SK-N-SH (cell line): ENCODE measurements at regions not wholly inside any gene's neighbourhood (a gene's known extent, or its start where the extent isn't known, plus 50 kb on each side); places are given as distances from the start of the nearest gene placed in this dataset.

Experiments
- CTCF ChIA-PET: fragments of 300-600, 350-600 bp; formaldehyde crosslinking; extraction: SDS; loops from one replicate; lab custom pipeline; 2021; lab: Yijun Ruan, JAX
- POLR2A ChIA-PET: fragments of 350-600 bp; sonication (Branson Sonifier 250); formaldehyde crosslinking; extraction: SDS; loops from one replicate; lab custom pipeline; 2020; ENCODE audit warnings: antibody characterized with exemption, inconsistent platforms; lab: Yijun Ruan, JAX
- DNase-seq: peaks from one replicate; pipeline ENCODE4 v3.0.0; 2012
- H2AFZ ChIP-seq: fragments of 200-600 bp; sonication (generic); 2 replicates; pipeline ENCODE4 v1.8.1; 2016; ENCODE audit warnings: antibody characterized with exemption, mild to moderate bottlenecking, low read depth
- H3F3A ChIP-seq: fragments of 200-600 bp; sonication (generic); replicated peaks from 2 replicates; pipeline ENCODE3; 2016; ENCODE audit warnings: antibody characterized with exemption, mild to moderate bottlenecking; ENCODE audit not compliant: insufficient read depth
- H3K27ac ChIP-seq, 2 experiments: fragments of 200-500 bp in 1 of 2; fragments of 200-600 bp in 1 of 2; sonication (Bioruptor generic) in 1 of 2; sonication (generic), shearing (Covaris generic) in 1 of 2; 2 replicates each; pipeline versions ENCODE4 v1.5.1 to v1.6.1; 2014 to 2016; ENCODE audit warnings: low read depth in 2 of 2, inconsistent platforms in 1 of 2, low read length in 1 of 2, mild to moderate bottlenecking in 1 of 2, mixed read lengths in 1 of 2
- H3K27me3 ChIP-seq: fragments of 200-600 bp; sonication (generic), shearing (Covaris generic); 2 replicates; pipeline ENCODE4 v1.6.1; 2016; ENCODE audit warnings: mixed run types; ENCODE audit not compliant: insufficient read depth
- H3K36me3 ChIP-seq, 2 experiments: fragments of 200-500 bp in 1 of 2; fragments of 200-600 bp in 1 of 2; sonication (Bioruptor generic) in 1 of 2; sonication (generic) in 1 of 2; replicated peaks in 1 of 2; 2 replicates each; pipeline versions ENCODE3 to v1.5.1; 2014 to 2016; ENCODE audit warnings: low read length in 1 of 2, mild to moderate bottlenecking in 1 of 2; ENCODE audit not compliant: insufficient read depth in 2 of 2, control insufficient read depth in 1 of 2
- H3K4me1 ChIP-seq, 2 experiments: fragments of 200-500 bp in 1 of 2; fragments of 200-600 bp in 1 of 2; sonication (Bioruptor generic) in 1 of 2; sonication (generic), shearing (Covaris generic) in 1 of 2; 2 replicates each; pipeline versions ENCODE4 v1.5.1 to v1.6.1; 2014 to 2016; ENCODE audit warnings: low read depth in 1 of 2, low read length in 1 of 2, mixed run types in 1 of 2; ENCODE audit not compliant: insufficient read depth in 2 of 2, control insufficient read depth in 1 of 2
- H3K4me2 ChIP-seq: fragments of 200-600 bp; sonication (generic), shearing (Covaris generic); 2 replicates; pipeline ENCODE4 v1.6.1; 2017; ENCODE audit warnings: mixed run types
- H3K4me3 ChIP-seq, 2 experiments: fragments of 200-500 bp in 1 of 2; fragments of 200-600 bp in 1 of 2; sonication (Bioruptor generic) in 1 of 2; sonication (generic), shearing (Covaris generic) in 1 of 2; 2 replicates each; pipeline versions ENCODE4 v1.5.1 to v1.8.1; 2014 to 2016; ENCODE audit warnings: low read depth in 2 of 2, inconsistent platforms in 1 of 2, low read length in 1 of 2, mild to moderate bottlenecking in 1 of 2, mixed read lengths in 1 of 2, moderate library complexity in 1 of 2
- H3K79me2 ChIP-seq: fragments of 200-600 bp; sonication (generic); 2 replicates; pipeline ENCODE4 v1.8.1; 2017; ENCODE audit warnings: mild to moderate bottlenecking; ENCODE audit not compliant: insufficient read depth
- H3K9ac ChIP-seq: fragments of 200-600 bp; sonication (generic); 2 replicates; pipeline ENCODE4 v1.6.1; 2017; ENCODE audit warnings: mixed run types
- H3K9me2 ChIP-seq: fragments of 200-600 bp; sonication (generic); 2 replicates; pipeline ENCODE4 v1.6.1; 2017; ENCODE audit warnings: mixed run types
- H3K9me3 ChIP-seq: fragments of 200-600 bp; sonication (generic); 2 replicates; pipeline ENCODE4 v1.6.1; 2017; ENCODE audit warnings: mixed run types, mild to moderate bottlenecking, moderate library complexity
- H4K20me1 ChIP-seq: fragments of 200-600 bp; sonication (generic); 2 replicates; pipeline ENCODE4 v1.6.1; 2017; ENCODE audit warnings: mild to moderate bottlenecking, mixed run types; ENCODE audit not compliant: insufficient read depth
- FOSL2 ChIP-seq: IDR thresholded peaks from 2 replicates; pipeline ENCODE4 v1.4.0; 2012; ENCODE audit warnings: low read depth, mild to moderate bottlenecking, moderate library complexity, borderline replicate concordance
- GATA2 ChIP-seq: sonication (generic); formaldehyde crosslinking; IDR thresholded peaks from 2 replicates; pipeline ENCODE4 v1.5.0; 2020; ENCODE audit warnings: mild to moderate bottlenecking, missing genetic modification reagents
- IRF3 ChIP-seq: fragments of 150-350 bp; IDR thresholded peaks from 2 replicates; pipeline ENCODE4 v1.6.1; 2016; ENCODE audit warnings: mild to moderate bottlenecking, low read depth, low read length
- JUND ChIP-seq: IDR thresholded peaks from 2 replicates; pipeline ENCODE4 v1.4.0; 2012
- MXI1 ChIP-seq: IDR thresholded peaks from 2 replicates; pipeline ENCODE4 v1.6.1; 2012; ENCODE audit warnings: mild to moderate bottlenecking, low read depth, low read length, improper control_type of control experiment
- NFIC ChIP-seq: IDR thresholded peaks from 2 replicates; pipeline ENCODE4 v1.4.0; 2012; ENCODE audit warnings: borderline replicate concordance
- RAD21 ChIP-seq: IDR thresholded peaks from 2 replicates; pipeline ENCODE4 v1.6.1; 2012; ENCODE audit warnings: mild to moderate bottlenecking, low read length
- RCOR1 ChIP-seq: fragments of 150-350 bp; IDR thresholded peaks from 2 replicates; pipeline ENCODE4 v1.6.1; 2017; ENCODE audit warnings: antibody characterized with exemption, low read length
- RXRA ChIP-seq: IDR thresholded peaks from 2 replicates; pipeline ENCODE4 v1.4.0; 2012; ENCODE audit warnings: low read depth, mild to moderate bottlenecking, borderline replicate concordance
- SIN3A ChIP-seq: IDR thresholded peaks from 2 replicates; pipeline ENCODE4 v1.6.1; 2012; ENCODE audit warnings: low read depth, mild to moderate bottlenecking, low read length, moderate library complexity, borderline replicate concordance
- TEAD4 ChIP-seq: IDR thresholded peaks from 2 replicates; pipeline ENCODE4 v1.4.0; 2012; ENCODE audit warnings: mild to moderate bottlenecking, borderline replicate concordance; ENCODE audit not compliant: insufficient read depth
- USF1 ChIP-seq: IDR thresholded peaks from 2 replicates; pipeline ENCODE4 v1.4.0; 2012; ENCODE audit warnings: low read depth, borderline replicate concordance
- YY1 ChIP-seq: IDR thresholded peaks from 2 replicates; pipeline ENCODE4 v1.4.0; 2012; ENCODE audit warnings: low read depth, mild to moderate bottlenecking
- WGBS: methylation state at CpG from one replicate; pipeline ENCODE4 v1.1.6; 2017; ENCODE audit warnings: low lambda C conversion rate; 5-methylcytosine and 5-hydroxymethylcytosine counted together
- TF ChIP-seq, protein P1 (sequence below): IDR thresholded peaks from 2 replicates; pipeline ENCODE4 v1.6.1; 2012; ENCODE audit warnings: mild to moderate bottlenecking, low read depth, low read length, moderate library complexity
- TF ChIP-seq, protein P2 (sequence below): fragments of 200-600 bp; sonication (generic); IDR thresholded peaks from 2 replicates; pipeline ENCODE4 v1.6.1; 2017; ENCODE audit warnings: antibody characterized with exemption, mild to moderate bottlenecking, moderate library complexity
- TF ChIP-seq, protein P3 (sequence below): IDR thresholded peaks from 2 replicates; pipeline ENCODE4; 2012

DNA sequence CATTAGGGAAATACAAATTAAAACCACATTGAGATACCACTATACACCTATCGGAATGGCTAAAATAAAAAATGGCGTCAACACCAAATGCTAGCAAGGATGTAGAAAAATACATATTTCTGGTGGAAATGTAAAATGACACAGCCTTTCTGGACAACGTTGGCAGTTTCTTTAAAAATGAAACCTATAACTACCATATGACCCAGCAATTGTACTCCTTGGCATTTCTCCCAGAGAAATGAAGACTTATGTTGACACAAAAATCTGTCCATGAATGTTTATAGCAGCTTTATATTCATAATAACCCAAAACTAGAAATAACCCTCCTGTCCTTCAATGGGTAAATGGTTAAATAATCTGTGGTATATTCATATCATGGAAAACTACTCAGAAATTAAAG is 188.7 kb upstream of the RAD23B start (continued):
- no peak for TF ChIP-seq RXRA
- no peak for TF ChIP-seq RCOR1
- TF ChIP-seq FOSL2: no peak
- TF ChIP-seq TEAD4: no peak
- no peak for TF ChIP-seq RAD21
- TF ChIP-seq, protein P1, sequence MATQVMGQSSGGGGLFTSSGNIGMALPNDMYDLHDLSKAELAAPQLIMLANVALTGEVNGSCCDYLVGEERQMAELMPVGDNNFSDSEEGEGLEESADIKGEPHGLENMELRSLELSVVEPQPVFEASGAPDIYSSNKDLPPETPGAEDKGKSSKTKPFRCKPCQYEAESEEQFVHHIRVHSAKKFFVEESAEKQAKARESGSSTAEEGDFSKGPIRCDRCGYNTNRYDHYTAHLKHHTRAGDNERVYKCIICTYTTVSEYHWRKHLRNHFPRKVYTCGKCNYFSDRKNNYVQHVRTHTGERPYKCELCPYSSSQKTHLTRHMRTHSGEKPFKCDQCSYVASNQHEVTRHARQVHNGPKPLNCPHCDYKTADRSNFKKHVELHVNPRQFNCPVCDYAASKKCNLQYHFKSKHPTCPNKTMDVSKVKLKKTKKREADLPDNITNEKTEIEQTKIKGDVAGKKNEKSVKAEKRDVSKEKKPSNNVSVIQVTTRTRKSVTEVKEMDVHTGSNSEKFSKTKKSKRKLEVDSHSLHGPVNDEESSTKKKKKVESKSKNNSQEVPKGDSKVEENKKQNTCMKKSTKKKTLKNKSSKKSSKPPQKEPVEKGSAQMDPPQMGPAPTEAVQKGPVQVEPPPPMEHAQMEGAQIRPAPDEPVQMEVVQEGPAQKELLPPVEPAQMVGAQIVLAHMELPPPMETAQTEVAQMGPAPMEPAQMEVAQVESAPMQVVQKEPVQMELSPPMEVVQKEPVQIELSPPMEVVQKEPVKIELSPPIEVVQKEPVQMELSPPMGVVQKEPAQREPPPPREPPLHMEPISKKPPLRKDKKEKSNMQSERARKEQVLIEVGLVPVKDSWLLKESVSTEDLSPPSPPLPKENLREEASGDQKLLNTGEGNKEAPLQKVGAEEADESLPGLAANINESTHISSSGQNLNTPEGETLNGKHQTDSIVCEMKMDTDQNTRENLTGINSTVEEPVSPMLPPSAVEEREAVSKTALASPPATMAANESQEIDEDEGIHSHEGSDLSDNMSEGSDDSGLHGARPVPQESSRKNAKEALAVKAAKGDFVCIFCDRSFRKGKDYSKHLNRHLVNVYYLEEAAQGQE: no peak
- no peak for TF ChIP-seq YY1
- TF ChIP-seq NFIC: no peak

GRCh38 chr9:107100591-107100990 is 182.5 kb upstream of the RAD23B start:
- CTCF ChIA-PET: no interaction called here
- Histone ChIP-seq H3K9ac (no peak overlapping the region), H4K20me1 (no peaks in the 10 kb centered on the region), H3K4me1 (peaks cover 0 to 5% of the 10 kb centered on the region in 2 experiments; a peak in 1 of 4 replicates), H2AFZ (no peak overlapping the region), H3K9me2 (no peaks in the 10 kb centered on the region), H3K27me3 (no peaks in the 10 kb centered on the region), H3K4me3 (no peak overlapping the region), H3K36me3 (no peaks in the 10 kb centered on the region), H3K79me2 (no peaks in the 10 kb centered on the region), H3F3A (no peaks in the 10 kb centered on the region), H3K27ac (no peak overlapping the region), H3K4me2 (no peak overlapping the region), H3K9me3 (no peaks in the 10 kb centered on the region)
- no peak for DNase-seq
- 52% methylated on average over 5 of the region's 7 CpGs for WGBS
- POLR2A ChIA-PET: no interaction called here
- TF ChIP-seq, protein P2, sequence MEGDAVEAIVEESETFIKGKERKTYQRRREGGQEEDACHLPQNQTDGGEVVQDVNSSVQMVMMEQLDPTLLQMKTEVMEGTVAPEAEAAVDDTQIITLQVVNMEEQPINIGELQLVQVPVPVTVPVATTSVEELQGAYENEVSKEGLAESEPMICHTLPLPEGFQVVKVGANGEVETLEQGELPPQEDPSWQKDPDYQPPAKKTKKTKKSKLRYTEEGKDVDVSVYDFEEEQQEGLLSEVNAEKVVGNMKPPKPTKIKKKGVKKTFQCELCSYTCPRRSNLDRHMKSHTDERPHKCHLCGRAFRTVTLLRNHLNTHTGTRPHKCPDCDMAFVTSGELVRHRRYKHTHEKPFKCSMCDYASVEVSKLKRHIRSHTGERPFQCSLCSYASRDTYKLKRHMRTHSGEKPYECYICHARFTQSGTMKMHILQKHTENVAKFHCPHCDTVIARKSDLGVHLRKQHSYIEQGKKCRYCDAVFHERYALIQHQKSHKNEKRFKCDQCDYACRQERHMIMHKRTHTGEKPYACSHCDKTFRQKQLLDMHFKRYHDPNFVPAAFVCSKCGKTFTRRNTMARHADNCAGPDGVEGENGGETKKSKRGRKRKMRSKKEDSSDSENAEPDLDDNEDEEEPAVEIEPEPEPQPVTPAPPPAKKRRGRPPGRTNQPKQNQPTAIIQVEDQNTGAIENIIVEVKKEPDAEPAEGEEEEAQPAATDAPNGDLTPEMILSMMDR: no peak
- no peak for TF ChIP-seq TEAD4
- TF ChIP-seq, protein P3, sequence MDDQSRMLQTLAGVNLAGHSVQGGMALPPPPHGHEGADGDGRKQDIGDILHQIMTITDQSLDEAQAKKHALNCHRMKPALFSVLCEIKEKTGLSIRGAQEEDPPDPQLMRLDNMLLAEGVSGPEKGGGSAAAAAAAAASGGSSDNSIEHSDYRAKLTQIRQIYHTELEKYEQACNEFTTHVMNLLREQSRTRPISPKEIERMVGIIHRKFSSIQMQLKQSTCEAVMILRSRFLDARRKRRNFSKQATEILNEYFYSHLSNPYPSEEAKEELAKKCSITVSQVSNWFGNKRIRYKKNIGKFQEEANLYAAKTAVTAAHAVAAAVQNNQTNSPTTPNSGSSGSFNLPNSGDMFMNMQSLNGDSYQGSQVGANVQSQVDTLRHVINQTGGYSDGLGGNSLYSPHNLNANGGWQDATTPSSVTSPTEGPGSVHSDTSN: no peak
- TF ChIP-seq, protein P1: no peak
- TF ChIP-seq JUND: no peak
- TF ChIP-seq USF1: no peak
- TF ChIP-seq MXI1: no peak
- no peak for TF ChIP-seq FOSL2
- TF ChIP-seq GATA2: no peak
- no peak for TF ChIP-seq IRF3
- no peak for TF ChIP-seq NFIC
- TF ChIP-seq SIN3A: no peak
